ENCODE measurements at regions not wholly inside any gene's neighbourhood (a gene's known extent, or its start where the extent isn't known, plus 50 kb on each side); places are given as distances from the start of the nearest gene placed in this dataset.

- no peak for DNase-seq
- H3K4me3 ChIP-seq (ENCODE audit: low read depth, low read length), result no peak overlapping the region
- intact Hi-C loops (cut with micrococcal nuclease; ENCODE audit: unreplicated experiment), result no loop called here
- H3K27ac Mint-ChIP-seq (ENCODE audit: unreplicated experiment), result no peak overlapping the region
- H3K36me3 ChIP-seq (ENCODE audit: control insufficient read depth, insufficient read depth, low read length), result no peaks in the 10 kb centered on the region
- H3K27me3 Mint-ChIP-seq (ENCODE audit: insufficient read depth, unreplicated experiment), result peaks cover 6% of the 10 kb centered on the region
- BruUV-seq (replicated peaks), result no TSS peak
- H3K4me1 Mint-ChIP-seq (ENCODE audit: low read depth, unreplicated experiment), result no peaks in the 10 kb centered on the region
- no peaks in the 10 kb centered on the region for H3K9me3 ChIP-seq
- TF ChIP-seq CTCF (IDR thresholded peaks at IDR 0.05; ENCODE audit: insufficient read depth in 1 of 2, low read depth in 1 of 2, low read length in 1 of 2, severe bottlenecking in 1 of 2, unreplicated experiment in 1 of 2), result no peak
- no peaks in the 10 kb centered on the region for H3K4me1 ChIP-seq
- ChIA-PET CTCF (no interaction called here), POLR2A (no interaction called here)
- H3K36me3 Mint-ChIP-seq (ENCODE audit: insufficient read depth, unreplicated experiment), result no peaks in the 10 kb centered on the region
- no peaks in the 10 kb centered on the region for H3K27me3 ChIP-seq (replicated peaks; ENCODE audit: control insufficient read depth, insufficient read depth, low read length)
- no peak overlapping the region for H3K4me3 Mint-ChIP-seq (ENCODE audit: unreplicated experiment)
- H3K9me3 Mint-ChIP-seq (ENCODE audit: unreplicated experiment), result no peaks in the 10 kb centered on the region
Observed at GRCh38 chr3:22621205-22621809, 581.8 kb upstream of the UBE2E2 start.

DNA sequence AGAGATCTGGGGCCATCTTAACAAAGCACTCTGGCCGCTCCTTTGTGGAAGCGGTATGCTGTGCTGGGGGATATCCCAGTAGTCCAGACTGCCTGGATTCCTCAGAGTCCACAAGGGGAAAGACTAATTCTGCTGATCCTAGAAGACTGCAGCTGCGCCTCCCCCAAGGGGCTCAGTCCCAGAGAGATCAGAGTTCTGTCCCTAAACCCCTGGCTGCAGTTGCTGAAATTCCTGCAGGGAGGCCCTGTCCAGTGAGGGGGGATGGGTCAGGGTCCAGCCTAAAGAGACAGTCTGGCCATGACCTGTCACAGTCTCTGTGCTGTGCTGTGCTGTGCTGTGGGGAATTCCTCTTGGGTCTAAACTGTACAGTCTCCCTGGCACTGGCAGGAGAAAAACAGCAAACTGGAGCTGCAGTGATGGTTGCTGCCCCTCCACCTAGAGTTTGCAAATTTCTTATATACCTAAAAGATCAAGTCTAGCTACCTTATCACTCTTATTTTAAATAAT lies 575.1 kb upstream of the UBE2E2 start:
- H3K4me3 Mint-ChIP-seq (ENCODE audit: unreplicated experiment), result no peak overlapping the region
- intact Hi-C loops (cut with micrococcal nuclease; ENCODE audit: unreplicated experiment), result no loop called here
- no peak for TF ChIP-seq CTCF (IDR thresholded peaks at IDR 0.05; ENCODE audit: insufficient read depth in 1 of 2, low read depth in 1 of 2, low read length in 1 of 2, severe bottlenecking in 1 of 2, unreplicated experiment in 1 of 2)

DNA sequence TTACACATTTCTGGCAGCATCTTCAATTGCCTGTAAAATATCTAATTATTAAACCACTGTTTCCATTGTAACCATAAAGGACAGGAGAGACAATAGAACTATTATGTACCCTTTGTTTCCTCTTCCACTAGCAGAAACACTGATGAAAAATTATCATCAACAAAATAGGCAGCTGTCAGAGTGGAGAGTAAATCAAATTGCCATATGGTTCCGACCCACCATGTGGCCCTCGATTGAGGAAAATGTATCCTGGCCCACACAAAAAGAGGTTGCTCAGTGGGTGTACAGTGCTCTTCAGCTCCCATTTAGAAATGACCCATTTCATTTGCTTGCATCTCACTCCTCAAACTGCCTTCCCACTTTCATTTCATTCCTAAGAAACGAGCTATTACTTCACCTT lies 570.6 kb upstream of the UBE2E2 start:
- H3K4me3 ChIP-seq (ENCODE audit: low read depth, low read length), result no peak overlapping the region
- no peaks in the 10 kb centered on the region for H3K27me3 ChIP-seq (replicated peaks; ENCODE audit: control insufficient read depth, insufficient read depth, low read length)
- H3K4me3 Mint-ChIP-seq (ENCODE audit: unreplicated experiment), result no peak overlapping the region
- peaks cover 3% of the 10 kb centered on the region for H3K27me3 Mint-ChIP-seq (ENCODE audit: insufficient read depth, unreplicated experiment)
- no peaks in the 10 kb centered on the region for H3K4me1 ChIP-seq
- H3K4me1 Mint-ChIP-seq (ENCODE audit: low read depth, unreplicated experiment), result no peaks in the 10 kb centered on the region
- ChIA-PET CTCF (no interaction called here), POLR2A (no interaction called here)
- H3K9me3 ChIP-seq, result no peaks in the 10 kb centered on the region
- no peak for DNase-seq
- no peaks in the 10 kb centered on the region for H3K36me3 Mint-ChIP-seq (ENCODE audit: insufficient read depth, unreplicated experiment)
- BruUV-seq (replicated peaks), result no TSS peak
- intact Hi-C loops (cut with micrococcal nuclease; ENCODE audit: unreplicated experiment), result no loop called here
- H3K36me3 ChIP-seq (ENCODE audit: control insufficient read depth, insufficient read depth, low read length), result no peaks in the 10 kb centered on the region
- peaks cover under 1% of the 10 kb centered on the region for H3K9me3 Mint-ChIP-seq (ENCODE audit: unreplicated experiment)
- no peak for TF ChIP-seq CTCF (IDR thresholded peaks at IDR 0.05; ENCODE audit: insufficient read depth in 1 of 2, low read depth in 1 of 2, low read length in 1 of 2, severe bottlenecking in 1 of 2, unreplicated experiment in 1 of 2)
- H3K27ac Mint-ChIP-seq (ENCODE audit: unreplicated experiment), result no peak overlapping the region

More for the DNA sequence above, 575.1 kb upstream of the UBE2E2 start:
- DNase-seq, result no peak
- BruUV-seq (replicated peaks), result no TSS peak
- H3K36me3 Mint-ChIP-seq (ENCODE audit: insufficient read depth, unreplicated experiment), result no peaks in the 10 kb centered on the region
- H3K9me3 Mint-ChIP-seq (ENCODE audit: unreplicated experiment), result peaks cover 13% of the 10 kb centered on the region
- H3K27ac Mint-ChIP-seq (ENCODE audit: unreplicated experiment), result no peak overlapping the region
- CTCF ChIA-PET, result no interaction called here
- H3K4me3 ChIP-seq (ENCODE audit: low read depth, low read length), result no peak overlapping the region
- no peaks in the 10 kb centered on the region for H3K4me1 Mint-ChIP-seq (ENCODE audit: low read depth, unreplicated experiment)
- POLR2A ChIA-PET, result no interaction called here
- H3K4me1 ChIP-seq, result no peaks in the 10 kb centered on the region
- H3K9me3 ChIP-seq, result no peaks in the 10 kb centered on the region
- H3K36me3 ChIP-seq (ENCODE audit: control insufficient read depth, insufficient read depth, low read length), result no peaks in the 10 kb centered on the region
- H3K27me3 Mint-ChIP-seq (ENCODE audit: insufficient read depth, unreplicated experiment), result peaks cover 5% of the 10 kb centered on the region
- no peaks in the 10 kb centered on the region for H3K27me3 ChIP-seq (replicated peaks; ENCODE audit: control insufficient read depth, insufficient read depth, low read length)

Data from Caco-2 (cell line).